GM21528 (cell line): ENCODE measurements at regions not wholly inside any gene's neighbourhood (a gene's known extent, or its start where the extent isn't known, plus 50 kb on each side); places are given as distances from the start of the nearest gene placed in this dataset.
"Not testable (repeated sequence)": the region's sequence is repeated elsewhere in the genome, so short reads cannot be mapped to it uniquely, and the experiment has no call there.

Experiments
- ATAC-seq: cut with Tn5 transposase; IDR thresholded peaks from one replicate; pipeline ENCODE4 v1.9.1; 2021; ENCODE audit warnings: mild to moderate bottlenecking, moderate library complexity; ENCODE audit not compliant: unreplicated experiment, low FRiP score

GRCh38 chr1:238604357-238604756 lies 713.6 kb upstream of the ZP4 start:
- no peak for ATAC-seq

GRCh38 chr1:238601604-238602003 lies 710.9 kb upstream of the ZP4 start:
- not testable (repeated sequence) for ATAC-seq

GRCh38 chr1:238596703-238597102 lies 706.0 kb upstream of the ZP4 start:
- no peak for ATAC-seq

- ATAC-seq, result no peak
Measured at GRCh38 chr1:238592621-238593020, 701.9 kb upstream of the ZP4 start.

- no peak for ATAC-seq
Measured at GRCh38 chr1:238589843-238590435, 699.2 kb upstream of the ZP4 start.

- ATAC-seq, result no peak
Measured at GRCh38 chr1:238582816-238583215, 692.1 kb upstream of the ZP4 start.

GRCh38 chr1:238581332-238581731 lies 690.6 kb upstream of the ZP4 start:
- no peak for ATAC-seq

- no peak for ATAC-seq
Measured at GRCh38 chr1:238568735-238569134, 678.0 kb upstream of the ZP4 start.

GRCh38 chr1:238562341-238562740 lies 671.6 kb upstream of the ZP4 start:
- no peak for ATAC-seq

GRCh38 chr1:238558746-238559145 lies 668.0 kb upstream of the ZP4 start:
- no peak for ATAC-seq

- ATAC-seq, result no peak
Measured at GRCh38 chr1:238558156-238558555, 667.4 kb upstream of the ZP4 start.

- no peak for ATAC-seq
Measured at GRCh38 chr1:238552271-238552670, 661.5 kb upstream of the ZP4 start.

- ATAC-seq, result no peak
Measured at GRCh38 chr1:238549137-238549536, 658.4 kb upstream of the ZP4 start.

- no peak for ATAC-seq
Measured at GRCh38 chr1:238546118-238546517, 655.4 kb upstream of the ZP4 start.

GRCh38 chr1:238537641-238538040 lies 646.9 kb upstream of the ZP4 start:
- no peak for ATAC-seq

- no peak for ATAC-seq
Measured at GRCh38 chr1:238530209-238530851, 639.6 kb upstream of the ZP4 start.

- no peak for ATAC-seq
Measured at GRCh38 chr1:238517711-238518110, 627.0 kb upstream of the ZP4 start.

GRCh38 chr1:238501290-238501689 lies 610.6 kb upstream of the ZP4 start:
- ATAC-seq, result no peak

GRCh38 chr1:238499021-238499420 lies 608.3 kb upstream of the ZP4 start:
- no peak for ATAC-seq

- ATAC-seq, result no peak
Measured at GRCh38 chr1:238492271-238492670, 601.5 kb upstream of the ZP4 start.

- no peak for ATAC-seq
Measured at GRCh38 chr1:238491265-238491664, 600.5 kb upstream of the ZP4 start.

- no peak for ATAC-seq
Measured at GRCh38 chr1:238489006-238489405, 598.3 kb upstream of the ZP4 start.

GRCh38 chr1:238488401-238488800 lies 597.7 kb upstream of the ZP4 start:
- ATAC-seq, result no peak
